GM12892 (cell line): ENCODE measurements at regions not wholly inside any gene's neighbourhood (a gene's known extent, or its start where the extent isn't known, plus 50 kb on each side); places are given as distances from the start of the nearest gene placed in this dataset.
"Not testable (repeated sequence)": the region's sequence is repeated elsewhere in the genome, so short reads cannot be mapped to it uniquely, and the experiment has no call there.

Source experiments
- DNase-seq: peaks from one replicate; pipeline ENCODE4 v3.0.0; 2011; ENCODE audit not compliant: insufficient read length
- FAIRE-seq: peaks from 2 replicates; lab custom pipeline; 2011; peaks lifted over from hg19 to GRCh38; lab: Jason Lieb, UNC
- POLR2A ChIP-seq: IDR thresholded peaks from 2 replicates; pipeline ENCODE4 v1.6.1; 2011; ENCODE audit warnings: low read depth, low read length, control low read depth
- POLR2AphosphoS5 ChIP-seq: IDR thresholded peaks from 2 replicates; pipeline ENCODE4 v1.6.1; 2011; ENCODE audit warnings: low read depth, low read length, control low read depth
- TAF1 ChIP-seq: IDR thresholded peaks from 2 replicates; pipeline ENCODE4 v1.6.1; 2011; ENCODE audit warnings: low read depth, mild to moderate bottlenecking, control low read depth, low read length, borderline replicate concordance

DNA sequence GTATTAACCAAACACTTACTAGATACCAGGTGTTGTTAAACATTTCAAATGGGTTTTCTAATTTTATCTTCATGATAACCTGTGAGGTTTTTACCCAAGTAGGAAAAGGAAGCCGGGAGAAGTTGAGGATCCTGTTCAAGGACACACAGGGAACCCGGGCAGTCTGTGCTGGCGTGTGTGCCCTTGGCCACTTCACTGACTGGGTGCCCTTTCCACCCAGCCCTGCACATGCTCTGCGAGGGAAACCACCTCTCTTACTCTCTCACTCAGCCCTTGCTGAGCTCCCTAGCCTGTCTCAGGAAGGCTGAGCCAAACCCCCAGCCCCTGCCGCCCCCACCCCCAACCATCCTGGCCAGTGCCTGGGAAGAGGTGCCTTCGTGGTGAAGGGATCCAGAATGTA, 51.8 kb downstream of the TEX44 start:
- FAIRE-seq: no peak
- no peak for TF ChIP-seq POLR2A
- no peak for TF ChIP-seq TAF1
- no peak for TF ChIP-seq POLR2AphosphoS5

DNA sequence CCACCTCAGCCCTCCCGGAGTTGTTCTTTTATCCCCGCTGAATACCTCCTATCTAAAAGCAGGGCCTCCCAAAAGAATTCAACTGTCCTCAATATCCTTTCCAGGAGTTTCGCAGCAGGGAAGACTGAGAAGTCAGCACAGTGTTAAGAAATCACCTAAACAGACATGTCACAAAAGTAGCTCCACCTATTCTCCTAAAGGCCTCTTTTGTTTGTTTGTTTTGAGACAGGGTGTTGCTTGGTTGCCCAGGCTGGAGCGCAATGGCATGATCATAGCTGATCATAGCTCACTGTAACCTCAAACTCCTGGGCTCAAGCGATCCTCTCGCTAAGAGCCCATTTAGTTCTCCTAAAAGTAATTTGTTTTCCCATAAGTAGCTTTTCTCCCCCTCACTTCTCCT, 53.8 kb downstream of the TEX44 start:
- DNase-seq: no peak
- FAIRE-seq: no peak
- TF ChIP-seq POLR2AphosphoS5: no peak
- TF ChIP-seq TAF1: no peak
- TF ChIP-seq POLR2A: no peak

More for the DNA sequence above, 51.8 kb downstream of the TEX44 start:
- DNase-seq: no peak

DNA sequence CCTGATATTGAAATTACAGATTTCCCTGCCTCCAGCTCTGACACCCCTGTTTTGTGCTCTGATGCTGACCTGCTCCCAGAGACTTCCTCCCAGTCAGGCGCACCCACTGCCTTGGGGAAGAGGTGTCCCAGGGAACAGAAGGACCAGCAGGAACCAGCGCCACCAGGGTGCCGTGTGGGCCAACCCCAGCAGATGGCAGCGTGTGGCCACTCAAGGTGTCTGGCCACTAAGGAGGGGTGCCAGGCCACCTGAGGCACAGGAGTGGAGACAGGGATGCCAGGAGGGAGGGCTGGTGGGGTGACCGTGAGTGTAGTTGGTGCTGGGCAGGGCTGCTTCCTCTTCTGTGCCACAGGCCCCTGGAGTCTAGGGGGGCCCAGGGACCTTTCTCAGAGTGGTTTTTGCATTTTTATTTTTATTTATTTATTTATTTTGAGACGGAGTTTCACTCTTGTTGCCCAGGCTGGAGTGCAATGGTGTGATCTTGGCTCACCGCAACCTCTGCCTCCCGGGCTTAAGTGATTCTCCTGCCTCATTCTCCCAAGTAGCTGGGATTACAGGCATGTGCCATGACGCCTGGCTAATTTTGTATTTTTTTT, 56.0 kb downstream of the TEX44 start:
- no peak for DNase-seq
- peak; percentile 78 for FAIRE-seq

DNA sequence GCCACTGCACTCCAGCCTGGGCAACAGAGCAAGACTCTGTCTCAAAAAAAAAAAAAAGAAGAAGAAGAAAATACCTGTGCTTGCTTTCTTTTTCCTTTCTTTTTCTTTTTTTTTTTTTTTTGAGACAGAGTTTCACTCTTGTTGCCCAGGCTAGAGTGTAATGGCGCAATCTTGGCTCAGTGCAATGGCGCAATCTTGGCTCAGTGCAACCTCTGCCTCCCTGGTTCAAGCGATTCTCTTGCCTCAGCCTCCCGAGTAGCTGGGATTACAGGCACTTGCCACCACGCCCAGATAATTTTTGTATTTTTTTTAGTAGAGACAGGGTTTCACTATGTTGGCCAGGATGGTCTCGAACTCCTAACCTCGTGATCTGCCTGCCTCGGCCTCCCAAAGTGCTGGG, 56.8 kb upstream of the PTMA start:
- not testable (repeated sequence) for FAIRE-seq, DNase-seq

More for the DNA sequence above, 56.0 kb downstream of the TEX44 start:
- TF ChIP-seq POLR2AphosphoS5 (no peak), POLR2A (no peak), TAF1 (no peak)

DNA sequence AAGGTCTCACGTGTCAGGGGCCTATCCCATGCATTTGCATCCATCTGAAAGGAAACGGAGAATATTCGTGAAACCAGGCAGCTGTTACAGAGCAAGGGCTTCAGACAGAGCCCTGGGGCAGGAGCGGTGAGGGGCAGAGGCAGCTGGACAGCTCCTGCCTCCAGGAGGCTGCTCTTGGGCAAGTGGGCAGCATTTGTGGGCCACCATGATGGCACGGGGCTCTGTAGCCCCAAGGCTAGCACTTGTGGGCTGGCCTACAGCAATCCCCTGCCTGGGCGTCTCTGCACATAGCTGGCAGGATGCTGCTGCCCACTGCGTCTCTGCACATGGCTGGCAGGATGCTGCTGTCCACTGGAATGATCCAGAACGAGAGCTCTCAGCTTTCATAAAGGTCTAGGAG, 52.8 kb upstream of the PTMA start:
- TF ChIP-seq POLR2A (no peak), TAF1 (no peak), POLR2AphosphoS5 (no peak)
- DNase-seq (no peak), FAIRE-seq (no peak)

DNA sequence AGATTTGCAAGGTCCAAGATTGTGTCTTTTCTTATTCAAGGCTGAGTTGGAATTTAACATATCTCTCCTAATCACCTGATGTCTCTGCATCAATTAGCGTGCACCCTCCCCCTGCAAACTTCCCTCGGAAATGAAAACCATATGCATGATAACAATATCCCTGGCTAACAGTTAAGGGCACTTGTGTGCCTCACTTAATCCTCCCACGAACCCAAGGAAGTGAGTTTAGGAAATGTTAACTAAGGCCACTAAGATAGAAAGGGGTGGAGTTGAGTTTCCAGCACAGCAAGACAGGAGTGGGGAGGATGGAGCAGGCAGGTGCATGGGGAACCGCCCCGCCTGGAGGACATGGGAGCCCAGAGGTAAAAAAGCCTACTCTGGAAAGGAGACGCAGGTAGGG, 52.4 kb upstream of the PTMA start:
- DNase-seq (no peak), FAIRE-seq (no peak)
- TF ChIP-seq POLR2A (no peak), POLR2AphosphoS5 (no peak), TAF1 (no peak)
